GM19025 (cell line): ENCODE measurements at regions not wholly inside any gene's neighbourhood (a gene's known extent, or its start where the extent isn't known, plus 50 kb on each side); places are given as distances from the start of the nearest gene placed in this dataset.
"Not testable (repeated sequence)": the region's sequence is repeated elsewhere in the genome, so short reads cannot be mapped to it uniquely, and the experiment has no call there.

ENCODE experiments used
- ATAC-seq: cut with Tn5 transposase; IDR thresholded peaks from one replicate; pipeline ENCODE4 v1.9.1; 2021; ENCODE audit warnings: mild to moderate bottlenecking, low read depth, moderate library complexity; ENCODE audit not compliant: unreplicated experiment

GRCh38 chr10:33965795-33966581 is 631.5 kb upstream of the NRP1 start:
- no peak for ATAC-seq

GRCh38 chr10:33963729-33964128 is 629.3 kb upstream of the NRP1 start:
- no peak for ATAC-seq

GRCh38 chr10:33956322-33956721 is 621.9 kb upstream of the NRP1 start:
- ATAC-seq: not testable (repeated sequence)

- no peak for ATAC-seq
Observed at GRCh38 chr10:33955676-33956075, 621.2 kb upstream of the NRP1 start.

GRCh38 chr10:33952692-33953360 is 618.4 kb upstream of the NRP1 start:
- no peak for ATAC-seq

GRCh38 chr10:33950206-33950605 is 615.7 kb upstream of the NRP1 start:
- no peak for ATAC-seq

- no peak for ATAC-seq
Observed at GRCh38 chr10:33947544-33947943, 613.1 kb upstream of the NRP1 start.

GRCh38 chr10:33945051-33945450 is 610.6 kb upstream of the NRP1 start:
- no peak for ATAC-seq

GRCh38 chr10:33942508-33942907 is 608.0 kb upstream of the NRP1 start:
- ATAC-seq: no peak

GRCh38 chr10:33939892-33940291 is 605.4 kb upstream of the NRP1 start:
- no peak for ATAC-seq

GRCh38 chr10:33939410-33939809 is 604.9 kb upstream of the NRP1 start:
- no peak for ATAC-seq

GRCh38 chr10:33938001-33938400 is 603.5 kb upstream of the NRP1 start:
- ATAC-seq: no peak

- ATAC-seq: no peak
Observed at GRCh38 chr10:33937036-33937730, 602.7 kb upstream of the NRP1 start.

GRCh38 chr10:33935350-33935749 is 600.9 kb upstream of the NRP1 start:
- no peak for ATAC-seq

GRCh38 chr10:33930079-33930478 is 595.6 kb upstream of the NRP1 start:
- no peak for ATAC-seq

GRCh38 chr10:33927347-33927746 is 592.9 kb upstream of the NRP1 start:
- ATAC-seq: no peak

GRCh38 chr10:33921970-33922605 is 587.6 kb upstream of the NRP1 start:
- ATAC-seq: no peak

- no peak for ATAC-seq
Observed at GRCh38 chr10:33920351-33920750, 585.9 kb upstream of the NRP1 start.

- no peak for ATAC-seq
Observed at GRCh38 chr10:33919244-33919643, 584.8 kb upstream of the NRP1 start.

- ATAC-seq: no peak
Observed at GRCh38 chr10:33917069-33917780, 582.8 kb upstream of the NRP1 start.
